ENCODE measurements at regions not wholly inside any gene's neighbourhood (a gene's known extent, or its start where the extent isn't known, plus 50 kb on each side); places are given as distances from the start of the nearest gene placed in this dataset.

DNA sequence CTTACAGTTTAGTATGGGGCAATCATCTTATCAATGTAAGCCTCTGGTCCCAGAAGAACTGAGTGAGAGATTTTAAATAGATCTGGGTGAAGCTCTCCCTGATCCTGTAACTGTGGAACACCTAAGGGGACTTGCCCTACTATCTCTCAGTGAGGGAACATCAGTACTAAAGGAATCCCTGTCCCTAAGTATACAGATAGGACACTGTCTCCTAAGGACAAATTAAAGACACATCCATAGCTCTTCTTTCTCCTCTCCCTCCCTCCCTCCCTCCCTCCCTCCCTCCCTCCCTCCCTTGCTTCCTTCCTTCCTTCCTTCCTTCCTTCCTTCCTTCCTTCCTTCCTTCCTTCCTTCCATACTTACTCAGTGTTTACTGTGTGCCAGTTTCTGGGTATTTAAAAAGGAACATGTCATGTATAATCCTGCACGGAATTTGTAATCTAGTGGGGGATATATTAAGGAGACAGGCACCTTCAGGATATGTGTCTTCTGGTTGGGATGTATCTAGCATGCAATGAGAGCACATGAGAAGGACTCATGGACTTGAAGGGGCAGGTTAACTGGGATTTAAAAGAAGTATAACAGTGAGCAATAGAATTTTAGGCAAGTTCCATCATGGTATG lies 222.2 kb upstream of the ATP5MC3 start:
- FAIRE-seq, result no peak
- TF ChIP-seq, protein P1, sequence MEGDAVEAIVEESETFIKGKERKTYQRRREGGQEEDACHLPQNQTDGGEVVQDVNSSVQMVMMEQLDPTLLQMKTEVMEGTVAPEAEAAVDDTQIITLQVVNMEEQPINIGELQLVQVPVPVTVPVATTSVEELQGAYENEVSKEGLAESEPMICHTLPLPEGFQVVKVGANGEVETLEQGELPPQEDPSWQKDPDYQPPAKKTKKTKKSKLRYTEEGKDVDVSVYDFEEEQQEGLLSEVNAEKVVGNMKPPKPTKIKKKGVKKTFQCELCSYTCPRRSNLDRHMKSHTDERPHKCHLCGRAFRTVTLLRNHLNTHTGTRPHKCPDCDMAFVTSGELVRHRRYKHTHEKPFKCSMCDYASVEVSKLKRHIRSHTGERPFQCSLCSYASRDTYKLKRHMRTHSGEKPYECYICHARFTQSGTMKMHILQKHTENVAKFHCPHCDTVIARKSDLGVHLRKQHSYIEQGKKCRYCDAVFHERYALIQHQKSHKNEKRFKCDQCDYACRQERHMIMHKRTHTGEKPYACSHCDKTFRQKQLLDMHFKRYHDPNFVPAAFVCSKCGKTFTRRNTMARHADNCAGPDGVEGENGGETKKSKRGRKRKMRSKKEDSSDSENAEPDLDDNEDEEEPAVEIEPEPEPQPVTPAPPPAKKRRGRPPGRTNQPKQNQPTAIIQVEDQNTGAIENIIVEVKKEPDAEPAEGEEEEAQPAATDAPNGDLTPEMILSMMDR (IDR thresholded peaks at IDR 0.05; ENCODE audit: borderline replicate concordance, extremely low read depth, insufficient read depth), result no peak
- H3K27ac ChIP-seq (ENCODE audit: low read depth in 2 of 2, low read length in 2 of 2), result no peak overlapping the region
- intact Hi-C loops (cut with DNase I), result no loop called here
- no peak overlapping the region for H3K4me3 ChIP-seq (ENCODE audit: low read length in 3 of 3)
- no peak overlapping the region for H3K9ac ChIP-seq (ENCODE audit: low read length in 3 of 3)
- H3K9me3 ChIP-seq (ENCODE audit: control insufficient read depth in 2 of 3, insufficient read depth in 1 of 3, low read length in 3 of 3), result no peaks in the 10 kb centered on the region
- H3K4me1 ChIP-seq (ENCODE audit: control insufficient read depth in 2 of 3, insufficient read depth in 2 of 3, low read depth in 1 of 3, low read length in 3 of 3), result no peaks in the 10 kb centered on the region
- DNase-seq, result no peak
- H3K27me3 ChIP-seq (ENCODE audit: control insufficient read depth, insufficient read depth, low read length), result no peaks in the 10 kb centered on the region
- no peaks in the 10 kb centered on the region for H3K36me3 ChIP-seq (ENCODE audit: control insufficient read depth in 2 of 3, insufficient read depth in 3 of 3, low read length in 3 of 3)

DNA sequence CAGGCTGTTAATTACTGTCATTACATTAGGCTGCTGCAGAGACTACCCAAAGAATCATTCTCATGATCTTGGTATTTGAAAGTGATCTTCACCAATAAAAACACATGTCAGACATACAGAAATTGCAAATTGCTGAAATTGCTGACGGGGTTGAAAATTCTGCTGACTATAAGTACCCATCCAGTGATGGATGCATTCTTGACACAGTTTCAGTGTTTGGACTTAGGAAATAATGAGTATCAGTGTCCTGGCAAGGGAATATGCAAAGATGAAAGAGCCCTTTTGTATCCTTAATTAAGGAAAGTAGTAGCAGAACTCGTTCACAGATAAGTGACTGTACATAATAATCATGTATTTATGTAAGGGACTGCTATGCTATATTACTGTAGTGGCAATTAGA lies 221.1 kb upstream of the ATP5MC3 start:
- FAIRE-seq, result no peak

DNA sequence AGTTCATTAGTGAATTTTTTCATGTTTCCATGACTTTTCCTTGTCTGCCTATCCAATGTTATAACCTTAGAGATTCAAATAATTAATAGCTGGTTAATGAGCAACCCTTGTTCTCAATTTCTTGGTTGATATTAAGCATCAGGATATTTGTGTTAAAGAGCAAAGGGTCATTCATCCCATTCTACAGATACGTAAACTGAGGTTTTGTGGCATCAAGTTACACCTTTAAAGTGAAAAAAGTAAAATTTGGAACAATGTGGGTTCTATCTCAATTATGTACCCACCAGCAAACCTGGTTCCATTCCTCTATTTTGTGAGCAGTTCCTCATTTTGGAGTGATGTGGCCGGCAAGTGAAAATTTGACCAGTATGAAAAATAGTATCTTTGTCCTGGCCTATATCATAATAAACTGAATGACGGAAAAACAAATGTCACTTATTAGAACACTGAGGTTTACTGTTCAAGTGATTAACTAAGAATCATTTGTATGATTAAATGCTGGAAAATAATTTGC lies 220.5 kb upstream of the ATP5MC3 start:
- intact Hi-C loops (cut with DNase I), result no loop called here
- Histone ChIP-seq H3K9ac (ENCODE audit: low read length in 3 of 3) (no peak overlapping the region), H3K27me3 (ENCODE audit: control insufficient read depth, insufficient read depth, low read length) (no peaks in the 10 kb centered on the region), H3K4me1 (ENCODE audit: control insufficient read depth in 2 of 3, insufficient read depth in 2 of 3, low read depth in 1 of 3, low read length in 3 of 3) (no peaks in the 10 kb centered on the region), H3K27ac (ENCODE audit: low read depth in 2 of 2, low read length in 2 of 2) (no peak overlapping the region), H3K9me3 (ENCODE audit: control insufficient read depth in 2 of 3, insufficient read depth in 1 of 3, low read length in 3 of 3) (no peaks in the 10 kb centered on the region), H3K4me3 (ENCODE audit: low read length in 3 of 3) (no peak overlapping the region), H3K36me3 (ENCODE audit: control insufficient read depth in 2 of 3, insufficient read depth in 3 of 3, low read length in 3 of 3) (no peaks in the 10 kb centered on the region)
- FAIRE-seq (no peak), DNase-seq (no peak)
- TF ChIP-seq, protein P1 (IDR thresholded peaks at IDR 0.05; ENCODE audit: borderline replicate concordance, extremely low read depth, insufficient read depth), result no peak

More for the DNA sequence above, 221.1 kb upstream of the ATP5MC3 start:
- no peak for DNase-seq
- Histone ChIP-seq H3K36me3 (ENCODE audit: control insufficient read depth in 2 of 3, insufficient read depth in 3 of 3, low read length in 3 of 3) (no peaks in the 10 kb centered on the region), H3K9me3 (ENCODE audit: control insufficient read depth in 2 of 3, insufficient read depth in 1 of 3, low read length in 3 of 3) (no peaks in the 10 kb centered on the region), H3K9ac (ENCODE audit: low read length in 3 of 3) (no peak overlapping the region), H3K27ac (ENCODE audit: low read depth in 2 of 2, low read length in 2 of 2) (no peak overlapping the region), H3K4me3 (ENCODE audit: low read length in 3 of 3) (no peak overlapping the region), H3K4me1 (ENCODE audit: control insufficient read depth in 2 of 3, insufficient read depth in 2 of 3, low read depth in 1 of 3, low read length in 3 of 3) (no peaks in the 10 kb centered on the region), H3K27me3 (ENCODE audit: control insufficient read depth, insufficient read depth, low read length) (no peaks in the 10 kb centered on the region)
- intact Hi-C loops (cut with DNase I), result no loop called here
- TF ChIP-seq, protein P1 (IDR thresholded peaks at IDR 0.05; ENCODE audit: borderline replicate concordance, extremely low read depth, insufficient read depth), result no peak

DNA sequence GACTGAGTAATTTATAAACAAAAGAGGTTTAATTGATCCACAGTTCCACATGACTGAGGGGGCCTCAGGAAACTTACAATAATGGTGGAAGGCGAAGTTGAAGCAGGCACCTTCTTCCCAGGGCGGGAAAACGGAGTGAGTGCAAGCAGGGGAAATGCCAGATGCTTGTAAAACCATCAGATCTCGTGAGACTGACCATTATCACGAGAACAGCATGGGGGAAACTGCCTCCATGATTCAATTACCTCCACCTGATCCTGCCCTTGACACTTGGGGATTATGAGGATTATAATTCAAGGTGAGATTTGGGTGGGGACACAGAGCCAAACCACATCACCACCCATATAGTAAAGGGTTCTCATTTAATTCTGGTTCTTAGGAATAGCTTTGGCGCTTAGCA lies 219.5 kb upstream of the ATP5MC3 start:
- no peaks in the 10 kb centered on the region for H3K9me3 ChIP-seq (ENCODE audit: control insufficient read depth in 2 of 3, insufficient read depth in 1 of 3, low read length in 3 of 3)
- intact Hi-C loops (cut with DNase I), result no loop called here
- DNase-seq, result no peak
- no peak overlapping the region for H3K4me3 ChIP-seq (ENCODE audit: low read length in 3 of 3)
- H3K4me1 ChIP-seq (ENCODE audit: control insufficient read depth in 2 of 3, insufficient read depth in 2 of 3, low read depth in 1 of 3, low read length in 3 of 3), result no peaks in the 10 kb centered on the region
- no peaks in the 10 kb centered on the region for H3K27me3 ChIP-seq (ENCODE audit: control insufficient read depth, insufficient read depth, low read length)
- FAIRE-seq, result no peak
- H3K36me3 ChIP-seq (ENCODE audit: control insufficient read depth in 2 of 3, insufficient read depth in 3 of 3, low read length in 3 of 3), result no peaks in the 10 kb centered on the region
- H3K9ac ChIP-seq (ENCODE audit: low read length in 3 of 3), result no peak overlapping the region
- H3K27ac ChIP-seq (ENCODE audit: low read depth in 2 of 2, low read length in 2 of 2), result no peak overlapping the region
- TF ChIP-seq, protein P1 (IDR thresholded peaks at IDR 0.05; ENCODE audit: borderline replicate concordance, extremely low read depth, insufficient read depth), result no peak

Measured in kidney (tissue), 13 donors.